Cardiac muscle cell (in vitro differentiated cells and primary cell): ENCODE measurements at regions not wholly inside any gene's neighbourhood (a gene's known extent, or its start where the extent isn't known, plus 50 kb on each side); places are given as distances from the start of the nearest gene placed in this dataset.
"Not testable (repeated sequence)": the region's sequence is repeated elsewhere in the genome, so short reads cannot be mapped to it uniquely, and the experiment has no call there.

Source experiments
- DNase-seq, 2 donors: peaks; one replicate each; pipeline versions ENCODE4 v3.0.0 to v3.0.0-alpha.2; 2010 to 2017; ENCODE audit warnings: low read depth in 1 of 2, low spot score in 1 of 2
- H3K27ac ChIP-seq: fragments of 200-600 bp; sonication (generic); 2 replicates; pipeline ENCODE4 v1.5.1; 2016
- H3K27me3 ChIP-seq: fragments of 200-600 bp; sonication (generic); 2 replicates; pipeline ENCODE4 v1.6.0; 2016; ENCODE audit warnings: control low read depth
- H3K36me3 ChIP-seq: fragments of 200-600 bp; sonication (generic); 2 replicates; pipeline ENCODE4 v1.5.1; 2016; ENCODE audit warnings: control low read depth
- H3K4me1 ChIP-seq: fragments of 200-600 bp; sonication (generic); 2 replicates; pipeline ENCODE4 v1.8.1; 2017; ENCODE audit warnings: low read depth, mild to moderate bottlenecking, mixed run types
- H3K4me3 ChIP-seq: fragments of 200-600 bp; sonication (generic); 2 replicates; pipeline ENCODE4 v1.5.1; 2016; ENCODE audit warnings: mild to moderate bottlenecking
- H3K9me3 ChIP-seq: fragments of 200-600 bp; sonication (generic); 2 replicates; pipeline ENCODE4 v1.5.1; 2017; ENCODE audit warnings: low read depth, mild to moderate bottlenecking, control low read depth
- TF ChIP-seq, protein P1 (sequence below): IDR thresholded peaks from 2 replicates; pipeline ENCODE4 v1.5.1; 2012; ENCODE audit warnings: low read depth, mild to moderate bottlenecking, low read length

DNA sequence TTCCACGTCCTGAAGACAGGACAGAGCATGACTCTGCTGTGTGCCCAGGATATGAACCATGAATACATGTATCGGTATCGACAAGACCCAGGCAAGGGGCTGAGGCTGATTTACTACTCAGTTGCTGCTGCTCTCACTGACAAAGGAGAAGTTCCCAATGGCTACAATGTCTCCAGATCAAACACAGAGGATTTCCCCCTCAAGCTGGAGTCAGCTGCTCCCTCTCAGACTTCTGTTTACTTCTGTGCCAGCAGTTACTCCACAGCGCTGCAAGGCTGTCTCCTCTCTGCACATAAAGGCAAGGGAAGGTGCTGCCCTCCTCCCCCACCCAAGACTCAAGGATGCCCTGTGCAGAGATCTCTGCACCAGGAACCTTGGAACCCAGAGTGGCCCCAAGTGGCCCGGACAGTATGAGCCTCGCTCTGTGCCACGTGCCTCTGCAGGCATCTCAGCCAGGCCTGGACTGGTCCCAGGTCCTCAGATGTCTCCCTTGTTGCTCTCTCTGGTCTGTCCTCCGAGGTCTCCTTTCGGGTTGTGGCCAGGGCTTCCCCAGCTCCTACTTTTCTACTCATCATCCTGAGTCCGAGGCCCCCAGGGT, 230.3 kb upstream of the PRSS58 start:
- TF ChIP-seq, protein P1, sequence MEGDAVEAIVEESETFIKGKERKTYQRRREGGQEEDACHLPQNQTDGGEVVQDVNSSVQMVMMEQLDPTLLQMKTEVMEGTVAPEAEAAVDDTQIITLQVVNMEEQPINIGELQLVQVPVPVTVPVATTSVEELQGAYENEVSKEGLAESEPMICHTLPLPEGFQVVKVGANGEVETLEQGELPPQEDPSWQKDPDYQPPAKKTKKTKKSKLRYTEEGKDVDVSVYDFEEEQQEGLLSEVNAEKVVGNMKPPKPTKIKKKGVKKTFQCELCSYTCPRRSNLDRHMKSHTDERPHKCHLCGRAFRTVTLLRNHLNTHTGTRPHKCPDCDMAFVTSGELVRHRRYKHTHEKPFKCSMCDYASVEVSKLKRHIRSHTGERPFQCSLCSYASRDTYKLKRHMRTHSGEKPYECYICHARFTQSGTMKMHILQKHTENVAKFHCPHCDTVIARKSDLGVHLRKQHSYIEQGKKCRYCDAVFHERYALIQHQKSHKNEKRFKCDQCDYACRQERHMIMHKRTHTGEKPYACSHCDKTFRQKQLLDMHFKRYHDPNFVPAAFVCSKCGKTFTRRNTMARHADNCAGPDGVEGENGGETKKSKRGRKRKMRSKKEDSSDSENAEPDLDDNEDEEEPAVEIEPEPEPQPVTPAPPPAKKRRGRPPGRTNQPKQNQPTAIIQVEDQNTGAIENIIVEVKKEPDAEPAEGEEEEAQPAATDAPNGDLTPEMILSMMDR, result no peak
- no peak overlapping the region for H3K4me3 ChIP-seq
- DNase-seq, result no peak
- H3K36me3 ChIP-seq, result no peaks in the 10 kb centered on the region
- H3K4me1 ChIP-seq, result peaks cover 5% of the 10 kb centered on the region
- no peaks in the 10 kb centered on the region for H3K9me3 ChIP-seq
- no peak overlapping the region for H3K27ac ChIP-seq
- no peaks in the 10 kb centered on the region for H3K27me3 ChIP-seq

- not testable (repeated sequence) for H3K4me1 ChIP-seq, DNase-seq, H3K4me3 ChIP-seq, H3K27ac ChIP-seq, H3K36me3 ChIP-seq, H3K27me3 ChIP-seq, H3K9me3 ChIP-seq
Observed at GRCh38 chr7:142487565-142487964, 229.7 kb upstream of the PRSS58 start.

DNA sequence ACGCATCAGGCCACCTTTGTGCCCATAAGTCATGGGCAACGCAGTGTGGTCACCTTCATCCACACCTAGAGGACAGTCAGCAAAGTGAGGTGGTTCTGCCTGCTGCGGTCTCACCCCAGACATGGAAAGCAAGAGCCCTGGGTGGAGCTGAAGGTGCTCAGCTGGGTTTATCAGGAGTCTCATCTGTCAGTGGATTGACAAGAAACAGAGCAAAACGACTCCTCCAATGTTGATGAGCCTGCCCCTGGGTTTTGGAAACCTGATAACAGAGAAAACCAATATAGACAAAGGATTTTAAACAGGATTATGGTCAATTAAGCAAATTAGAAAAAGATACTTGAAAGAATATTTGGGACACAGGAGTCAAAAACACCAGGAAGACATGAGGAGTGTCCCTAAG, 229.3 kb upstream of the PRSS58 start:
- Histone ChIP-seq H3K9me3 (no peaks in the 10 kb centered on the region), H3K36me3 (no peaks in the 10 kb centered on the region), H3K4me1 (peaks cover 5% of the 10 kb centered on the region), H3K27ac (no peak overlapping the region), H3K4me3 (no peak overlapping the region), H3K27me3 (no peaks in the 10 kb centered on the region)
- TF ChIP-seq, protein P1, result no peak
- no peak for DNase-seq

- no peak overlapping the region for H3K4me3 ChIP-seq
- H3K27ac ChIP-seq, result no peak overlapping the region
- H3K27me3 ChIP-seq, result no peaks in the 10 kb centered on the region
- H3K9me3 ChIP-seq, result no peaks in the 10 kb centered on the region
- H3K4me1 ChIP-seq, result peaks cover 5% of the 10 kb centered on the region
- TF ChIP-seq, protein P1, result peak; percentile 69
- H3K36me3 ChIP-seq, result no peaks in the 10 kb centered on the region
- DNase-seq, result no peak
Observed at GRCh38 chr7:142485617-142486226, 227.9 kb upstream of the PRSS58 start.

DNA sequence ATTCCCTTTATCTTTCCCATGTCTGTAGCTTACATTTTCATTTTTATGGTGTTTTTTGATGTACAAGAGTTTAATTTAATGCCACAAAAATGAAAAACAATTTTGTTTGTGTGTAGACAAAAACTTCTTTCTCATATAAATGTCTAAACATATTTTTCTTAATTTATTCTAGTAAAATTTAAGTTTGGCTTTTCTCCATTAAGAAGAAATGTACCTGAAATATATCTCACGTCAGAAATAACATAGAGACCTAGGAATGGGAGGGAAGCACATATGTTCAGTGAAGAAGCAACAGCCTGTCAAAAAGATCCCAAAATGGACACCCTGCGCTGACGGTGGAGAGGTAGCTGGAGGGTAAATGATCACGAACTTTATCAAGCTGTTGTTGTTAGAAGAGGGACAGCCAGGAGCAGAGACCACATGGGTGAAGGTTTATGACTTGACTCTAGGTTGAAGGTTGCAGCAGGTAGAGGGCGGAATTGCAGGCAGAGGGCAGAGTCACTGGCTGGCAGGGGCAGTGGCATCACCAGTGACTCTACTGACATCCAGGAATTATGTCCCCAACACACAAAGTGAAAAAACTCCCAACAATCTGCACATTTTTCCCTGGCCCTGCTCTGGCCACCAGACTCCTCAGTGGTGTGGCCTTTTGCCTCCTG, 225.9 kb upstream of the PRSS58 start:
- DNase-seq, result no peak
- no peaks in the 10 kb centered on the region for H3K27me3 ChIP-seq
- no peak overlapping the region for H3K4me3 ChIP-seq
- H3K4me1 ChIP-seq, result peaks cover 5% of the 10 kb centered on the region
- no peaks in the 10 kb centered on the region for H3K36me3 ChIP-seq
- no peaks in the 10 kb centered on the region for H3K9me3 ChIP-seq
- H3K27ac ChIP-seq, result no peak overlapping the region
- TF ChIP-seq, protein P1, result no peak
